Skeletal muscle tissue (tissue), 3 donors: ENCODE measurements at regions not wholly inside any gene's neighbourhood (a gene's known extent, or its start where the extent isn't known, plus 50 kb on each side); places are given as distances from the start of the nearest gene placed in this dataset.

ENCODE experiments used
- H3K27ac ChIP-seq: one replicate; pipeline ENCODE4 v1.7.0; 2013; ENCODE audit warnings: mild to moderate bottlenecking, low read depth, low read length, inconsistent platforms
- H3K27me3 ChIP-seq, 3 donors: one replicate each; pipeline ENCODE4 v1.7.0; 2013; ENCODE audit warnings: low read length in 3 of 3; ENCODE audit not compliant: control insufficient read depth in 3 of 3, insufficient read depth in 3 of 3
- H3K36me3 ChIP-seq, 3 donors: one replicate each; pipeline ENCODE4 v1.7.0; 2013; ENCODE audit warnings: low read length in 3 of 3; ENCODE audit not compliant: control insufficient read depth in 3 of 3, insufficient read depth in 3 of 3
- H3K4me1 ChIP-seq, 3 donors: one replicate each; pipeline ENCODE4 v1.7.0; 2013; ENCODE audit warnings: low read length in 3 of 3, mild to moderate bottlenecking in 3 of 3; ENCODE audit not compliant: control insufficient read depth in 3 of 3, insufficient read depth in 3 of 3
- H3K4me3 ChIP-seq, 3 donors: one replicate each; pipeline ENCODE4 v1.7.0; 2013; ENCODE audit warnings: low read length in 3 of 3
- H3K9ac ChIP-seq, 3 donors: one replicate each; pipeline ENCODE4 v1.7.0; 2013; ENCODE audit warnings: low read length in 3 of 3, mild to moderate bottlenecking in 3 of 3, moderate library complexity in 2 of 3, low read depth in 1 of 3
- H3K9me3 ChIP-seq, 3 donors: one replicate each; pipeline ENCODE4 v1.7.0; 2013; ENCODE audit warnings: low read length in 3 of 3; ENCODE audit not compliant: control insufficient read depth in 3 of 3
- donor health status: Osteomylitis.

DNA sequence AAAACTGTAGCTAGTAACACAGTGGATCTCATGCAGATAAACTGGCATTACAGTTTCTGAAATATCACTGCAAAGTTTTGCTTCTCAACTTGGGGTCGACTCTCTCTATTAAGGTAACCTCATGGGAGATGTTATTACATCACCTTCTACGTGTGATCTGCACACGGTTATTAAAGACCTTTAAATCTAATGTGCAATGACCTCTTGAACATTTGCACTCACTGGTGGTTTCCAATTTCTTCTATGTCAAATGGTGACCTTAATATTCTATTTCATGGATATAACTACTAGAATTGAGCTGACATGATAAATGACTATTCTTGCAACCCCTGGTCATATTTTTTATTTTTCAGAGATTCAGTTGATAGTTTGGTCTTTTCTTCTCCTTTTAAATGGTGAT, 191.3 kb downstream of the PPP1R3A start:
- Histone ChIP-seq H3K4me3 (no peak overlapping the region), H3K27ac (no peak overlapping the region), H3K4me1 (no peaks in the 10 kb centered on the region), H3K9me3 (no peaks in the 10 kb centered on the region), H3K36me3 (no peaks in the 10 kb centered on the region), H3K27me3 (no peaks in the 10 kb centered on the region), H3K9ac (no peak overlapping the region)

DNA sequence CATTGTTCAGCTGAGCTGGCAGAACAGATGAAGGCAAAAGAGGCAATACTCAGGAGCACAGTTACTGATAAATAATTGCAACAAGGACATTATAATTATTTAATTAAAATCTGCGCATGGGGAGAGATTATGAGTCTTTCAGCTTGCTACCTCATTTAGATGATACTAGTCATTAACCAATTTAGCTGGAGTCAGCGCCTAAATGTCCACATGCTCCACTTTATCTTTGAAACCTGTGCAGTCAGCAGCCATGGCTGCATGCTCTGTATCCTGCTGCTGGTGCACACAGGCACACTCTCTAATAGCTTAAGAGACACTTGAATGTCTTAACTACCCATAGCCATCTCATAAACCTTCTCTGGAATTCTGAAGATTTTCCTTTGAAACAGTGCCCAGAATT, 196.8 kb downstream of the PPP1R3A start:
- Histone ChIP-seq H3K36me3 (no peaks in the 10 kb centered on the region), H3K9ac (no peak overlapping the region), H3K4me3 (no peak overlapping the region), H3K9me3 (no peaks in the 10 kb centered on the region), H3K27ac (no peak overlapping the region), H3K27me3 (no peaks in the 10 kb centered on the region), H3K4me1 (peaks cover 0 to 4% (median 0%) of the 10 kb centered on the region in 3 donors)

- no peak overlapping the region for H3K27ac ChIP-seq
These were observed 201.1 kb downstream of the PPP1R3A start for GRCh38 chr7:113717739-113718138.

GRCh38 chr7:113715981-113716856, 202.6 kb downstream of the PPP1R3A start:
- H3K27ac ChIP-seq: peak overlapping the region; percentile 82
- peak overlapping the region; percentile 13 to 50 (median 24) for H3K4me3 ChIP-seq

More at GRCh38 chr7:113717739-113718138, 201.1 kb downstream of the PPP1R3A start:
- peak overlapping the region in 1 of 3 donors; percentile 10 for H3K9ac ChIP-seq
- no peaks in the 10 kb centered on the region for H3K9me3 ChIP-seq
- H3K4me1 ChIP-seq: peaks cover 3 to 7% (median 5%) of the 10 kb centered on the region in 3 donors
- no peaks in the 10 kb centered on the region for H3K36me3 ChIP-seq
- no peaks in the 10 kb centered on the region for H3K27me3 ChIP-seq
- H3K4me3 ChIP-seq: no peak overlapping the region

GRCh38 chr7:113715262-113715661, 203.5 kb downstream of the PPP1R3A start:
- no peaks in the 10 kb centered on the region for H3K27me3 ChIP-seq
- H3K4me3 ChIP-seq: no peak overlapping the region
- H3K36me3 ChIP-seq: no peaks in the 10 kb centered on the region
- H3K27ac ChIP-seq: peak overlapping the region; percentile 82
- H3K4me1 ChIP-seq: peaks cover 3 to 7% (median 5%) of the 10 kb centered on the region in 3 donors
- H3K9me3 ChIP-seq: no peaks in the 10 kb centered on the region
- no peak overlapping the region for H3K9ac ChIP-seq

More at GRCh38 chr7:113715981-113716856, 202.6 kb downstream of the PPP1R3A start:
- Histone ChIP-seq H3K27me3 (no peaks in the 10 kb centered on the region), H3K9ac (peak overlapping the region; percentile 47 to 85 (median 73)), H3K4me1 (peaks cover 3 to 7% (median 5%) of the 10 kb centered on the region in 3 donors), H3K36me3 (no peaks in the 10 kb centered on the region), H3K9me3 (no peaks in the 10 kb centered on the region)

GRCh38 chr7:113710310-113711096, 208.3 kb downstream of the PPP1R3A start:
- Histone ChIP-seq H3K27me3 (no peaks in the 10 kb centered on the region), H3K27ac (no peak overlapping the region), H3K4me1 (peaks cover 0 to 3% (median 3%) of the 10 kb centered on the region in 3 donors), H3K9ac (no peak overlapping the region), H3K36me3 (no peaks in the 10 kb centered on the region), H3K4me3 (no peak overlapping the region), H3K9me3 (no peaks in the 10 kb centered on the region)

- no peak overlapping the region for H3K9ac ChIP-seq
- H3K4me1 ChIP-seq: no peaks in the 10 kb centered on the region
- no peaks in the 10 kb centered on the region for H3K9me3 ChIP-seq
- H3K36me3 ChIP-seq: no peaks in the 10 kb centered on the region
- no peak overlapping the region for H3K27ac ChIP-seq
- no peak overlapping the region for H3K4me3 ChIP-seq
- no peaks in the 10 kb centered on the region for H3K27me3 ChIP-seq
These were observed 213.4 kb downstream of the PPP1R3A start for GRCh38 chr7:113705439-113705838.

- H3K4me3 ChIP-seq: peak overlapping the region in 1 of 3 donors; percentile 25
- no peaks in the 10 kb centered on the region for H3K27me3 ChIP-seq
- no peaks in the 10 kb centered on the region for H3K36me3 ChIP-seq
- no peak overlapping the region for H3K9ac ChIP-seq
- no peaks in the 10 kb centered on the region for H3K4me1 ChIP-seq
- no peak overlapping the region for H3K27ac ChIP-seq
- H3K9me3 ChIP-seq: no peaks in the 10 kb centered on the region
These were observed 220.1 kb downstream of the PPP1R3A start for GRCh38 chr7:113698556-113699220.

- no peaks in the 10 kb centered on the region for H3K27me3 ChIP-seq
- H3K4me1 ChIP-seq: no peaks in the 10 kb centered on the region
- no peaks in the 10 kb centered on the region for H3K9me3 ChIP-seq
- no peak overlapping the region for H3K9ac ChIP-seq
- no peak overlapping the region for H3K27ac ChIP-seq
- no peak overlapping the region for H3K4me3 ChIP-seq
- H3K36me3 ChIP-seq: no peaks in the 10 kb centered on the region
These were observed 224.7 kb downstream of the PPP1R3A start for GRCh38 chr7:113694149-113694548.
